ENCODE measurements at regions not wholly inside any gene's neighbourhood (a gene's known extent, or its start where the extent isn't known, plus 50 kb on each side); places are given as distances from the start of the nearest gene placed in this dataset.
"Not testable (repeated sequence)": the region's sequence is repeated elsewhere in the genome, so short reads cannot be mapped to it uniquely, and the experiment has no call there.

DNA sequence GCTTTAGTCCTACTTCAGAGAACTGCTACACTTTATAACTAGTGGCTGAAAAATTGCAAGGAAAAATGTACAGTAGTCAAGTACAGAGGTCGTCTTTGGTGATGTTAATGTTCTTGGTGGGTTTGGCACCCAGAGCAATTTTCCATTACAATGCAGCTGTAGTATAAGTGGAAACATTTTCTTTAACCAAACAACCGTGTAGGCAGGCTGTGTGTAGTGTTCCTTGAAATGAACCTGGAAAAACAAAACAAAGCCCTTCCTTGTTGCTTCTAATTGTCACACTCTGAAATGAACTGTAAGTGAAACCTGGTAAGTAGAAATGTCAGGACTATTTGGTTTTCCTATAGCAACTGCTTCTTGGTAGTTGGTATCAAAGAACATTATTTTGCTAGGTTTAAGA lies 256.9 kb downstream of the MDFIC start:
- H3K27ac Mint-ChIP-seq = no peak overlapping the region
- no peak overlapping the region for H3K4me3 Mint-ChIP-seq
- no peak overlapping the region for H3K27ac ChIP-seq (ENCODE audit: low read length)
- no peak overlapping the region for H3K4me3 ChIP-seq (ENCODE audit: low read length)
- no peaks in the 10 kb centered on the region for H3K36me3 Mint-ChIP-seq
- 40% methylated on average over 2 of the region's 2 CpGs for WGBS (ENCODE audit: insufficient coverage)
- DNase-seq (no peak), ATAC-seq (no peak)
- no peaks in the 10 kb centered on the region for H3K27me3 ChIP-seq (ENCODE audit: control insufficient read depth, insufficient read depth, low read length)
- no peaks in the 10 kb centered on the region for H3K36me3 ChIP-seq (ENCODE audit: control insufficient read depth, insufficient read depth, low read length)
- no peaks in the 10 kb centered on the region for H3K9me3 Mint-ChIP-seq
- TF ChIP-seq, protein P1, sequence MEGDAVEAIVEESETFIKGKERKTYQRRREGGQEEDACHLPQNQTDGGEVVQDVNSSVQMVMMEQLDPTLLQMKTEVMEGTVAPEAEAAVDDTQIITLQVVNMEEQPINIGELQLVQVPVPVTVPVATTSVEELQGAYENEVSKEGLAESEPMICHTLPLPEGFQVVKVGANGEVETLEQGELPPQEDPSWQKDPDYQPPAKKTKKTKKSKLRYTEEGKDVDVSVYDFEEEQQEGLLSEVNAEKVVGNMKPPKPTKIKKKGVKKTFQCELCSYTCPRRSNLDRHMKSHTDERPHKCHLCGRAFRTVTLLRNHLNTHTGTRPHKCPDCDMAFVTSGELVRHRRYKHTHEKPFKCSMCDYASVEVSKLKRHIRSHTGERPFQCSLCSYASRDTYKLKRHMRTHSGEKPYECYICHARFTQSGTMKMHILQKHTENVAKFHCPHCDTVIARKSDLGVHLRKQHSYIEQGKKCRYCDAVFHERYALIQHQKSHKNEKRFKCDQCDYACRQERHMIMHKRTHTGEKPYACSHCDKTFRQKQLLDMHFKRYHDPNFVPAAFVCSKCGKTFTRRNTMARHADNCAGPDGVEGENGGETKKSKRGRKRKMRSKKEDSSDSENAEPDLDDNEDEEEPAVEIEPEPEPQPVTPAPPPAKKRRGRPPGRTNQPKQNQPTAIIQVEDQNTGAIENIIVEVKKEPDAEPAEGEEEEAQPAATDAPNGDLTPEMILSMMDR (IDR thresholded peaks at IDR 0.05) = no peak
- H3K4me1 ChIP-seq (ENCODE audit: control insufficient read depth, insufficient read depth, low read length) = no peaks in the 10 kb centered on the region
- H3K4me1 Mint-ChIP-seq = peaks cover 8 to 13% of the 10 kb centered on the region in 2 donors
- no peaks in the 10 kb centered on the region for H3K9me3 ChIP-seq (ENCODE audit: control insufficient read depth, insufficient read depth, low read length)
- intact Hi-C loops (cut with micrococcal nuclease) = no loop called here
- no peaks in the 10 kb centered on the region for H3K27me3 Mint-ChIP-seq (ENCODE audit: low read depth in 2 of 2)

DNA sequence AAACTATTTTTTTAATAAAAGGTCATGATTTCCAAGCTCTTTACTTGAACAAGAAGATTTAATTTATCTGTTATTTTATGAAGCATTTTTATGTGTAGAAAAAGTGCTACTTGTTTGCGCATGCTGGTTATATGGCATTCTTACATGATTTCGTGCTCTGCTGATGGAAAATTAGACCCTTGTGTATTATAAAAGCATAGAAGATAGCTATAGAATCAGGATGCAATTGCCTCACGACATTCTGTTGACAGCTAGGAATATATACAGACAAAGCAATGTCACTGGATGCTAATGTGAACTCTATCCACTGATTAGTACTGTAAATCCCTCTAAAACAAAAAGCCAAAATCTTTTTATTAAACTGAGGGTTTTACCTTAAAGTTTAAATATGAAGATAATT lies 255.9 kb downstream of the MDFIC start:
- TF ChIP-seq, protein P1 (IDR thresholded peaks at IDR 0.05) = no peak
- Mint-ChIP-seq H3K27me3 (ENCODE audit: low read depth in 2 of 2) (no peaks in the 10 kb centered on the region), H3K4me1 (peaks cover 0 to 6% of the 10 kb centered on the region in 2 donors), H3K36me3 (no peaks in the 10 kb centered on the region), H3K27ac (no peak overlapping the region), H3K9me3 (no peaks in the 10 kb centered on the region), H3K4me3 (no peak overlapping the region)
- DNase-seq = no peak
- WGBS (ENCODE audit: insufficient coverage) = 84% methylated on average over 3 of the region's 3 CpGs
- no peak overlapping the region for H3K4me3 ChIP-seq (ENCODE audit: low read length)
- no peaks in the 10 kb centered on the region for H3K9me3 ChIP-seq (ENCODE audit: control insufficient read depth, insufficient read depth, low read length)
- H3K27ac ChIP-seq (ENCODE audit: low read length) = no peak overlapping the region
- no peak for ATAC-seq
- no peaks in the 10 kb centered on the region for H3K4me1 ChIP-seq (ENCODE audit: control insufficient read depth, insufficient read depth, low read length)
- H3K36me3 ChIP-seq (ENCODE audit: control insufficient read depth, insufficient read depth, low read length) = no peaks in the 10 kb centered on the region
- intact Hi-C loops (cut with micrococcal nuclease) = no loop called here
- H3K27me3 ChIP-seq (ENCODE audit: control insufficient read depth, insufficient read depth, low read length) = no peaks in the 10 kb centered on the region

DNA sequence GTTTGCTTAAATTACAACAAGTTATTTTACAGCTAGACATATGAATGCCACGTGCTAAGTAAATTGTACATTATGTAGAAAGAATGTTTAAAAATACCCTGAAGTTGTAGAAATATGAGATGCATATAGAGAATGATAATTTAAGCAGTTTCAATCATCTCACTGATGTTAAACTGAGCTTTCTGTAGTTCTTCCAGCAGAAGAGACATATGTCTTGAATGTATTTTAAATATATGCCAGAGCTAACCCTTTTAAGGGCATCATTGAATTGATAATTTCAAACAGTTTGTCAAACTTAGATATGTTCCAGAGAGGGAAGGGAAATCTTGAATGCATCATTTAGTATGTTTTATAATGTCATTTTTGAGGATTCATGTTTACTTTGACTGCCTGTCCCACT lies 255.2 kb downstream of the MDFIC start:
- Mint-ChIP-seq H3K4me3 (no peak overlapping the region), H3K36me3 (no peaks in the 10 kb centered on the region), H3K4me1 (peaks cover 0 to 6% of the 10 kb centered on the region in 2 donors), H3K9me3 (peaks cover 0 to 3% of the 10 kb centered on the region in 2 donors), H3K27ac (no peak overlapping the region), H3K27me3 (ENCODE audit: low read depth in 2 of 2) (no peaks in the 10 kb centered on the region)
- H3K36me3 ChIP-seq (ENCODE audit: control insufficient read depth, insufficient read depth, low read length) = no peaks in the 10 kb centered on the region
- no peak for DNase-seq
- H3K4me3 ChIP-seq (ENCODE audit: low read length) = no peak overlapping the region
- H3K4me1 ChIP-seq (ENCODE audit: control insufficient read depth, insufficient read depth, low read length) = no peaks in the 10 kb centered on the region
- no peaks in the 10 kb centered on the region for H3K9me3 ChIP-seq (ENCODE audit: control insufficient read depth, insufficient read depth, low read length)
- no CpG with 5 or more reads among the region's 1 CpG for WGBS (ENCODE audit: insufficient coverage)
- no peak for ATAC-seq
- no peaks in the 10 kb centered on the region for H3K27me3 ChIP-seq (ENCODE audit: control insufficient read depth, insufficient read depth, low read length)
- H3K27ac ChIP-seq (ENCODE audit: low read length) = no peak overlapping the region
- intact Hi-C loops (cut with micrococcal nuclease) = no loop called here
- TF ChIP-seq, protein P1 (IDR thresholded peaks at IDR 0.05) = no peak

DNA sequence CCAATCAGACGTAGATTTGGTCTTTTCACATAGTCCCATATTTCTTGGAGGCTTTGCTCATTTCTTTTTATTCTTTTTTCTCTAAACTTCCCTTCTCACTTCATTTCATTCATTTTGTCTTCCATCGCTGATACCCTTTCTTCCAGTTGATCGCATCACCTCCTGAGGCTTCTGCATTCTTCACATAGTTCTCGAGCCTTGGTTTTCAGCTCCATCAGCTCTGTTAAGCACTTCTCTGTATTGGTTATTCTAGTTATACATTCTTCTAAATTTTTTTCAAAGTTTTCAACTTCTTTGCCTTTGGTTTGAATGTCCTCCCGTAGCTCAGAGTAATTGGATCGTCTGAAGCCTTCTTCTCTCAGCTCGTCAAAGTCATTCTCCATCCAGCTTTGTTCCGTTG lies 250.5 kb downstream of the MDFIC start:
- H3K4me3 ChIP-seq (ENCODE audit: low read length); H3K4me1 Mint-ChIP-seq; H3K27me3 ChIP-seq (ENCODE audit: control insufficient read depth, insufficient read depth, low read length); H3K9me3 ChIP-seq (ENCODE audit: control insufficient read depth, insufficient read depth, low read length); H3K4me1 ChIP-seq (ENCODE audit: control insufficient read depth, insufficient read depth, low read length); H3K4me3 Mint-ChIP-seq; intact Hi-C loops (cut with micrococcal nuclease); H3K36me3 ChIP-seq (ENCODE audit: control insufficient read depth, insufficient read depth, low read length); H3K27ac ChIP-seq (ENCODE audit: low read length); DNase-seq; H3K27me3 Mint-ChIP-seq (ENCODE audit: low read depth in 2 of 2); H3K27ac Mint-ChIP-seq; H3K9me3 Mint-ChIP-seq; H3K36me3 Mint-ChIP-seq; ATAC-seq: not testable (repeated sequence)
- WGBS (ENCODE audit: insufficient coverage) = 100% methylated on average over 3 of the region's 8 CpGs

Data from natural killer cell (primary cell).